Glutamatergic neuron (in vitro differentiated cells): ENCODE measurements at regions not wholly inside any gene's neighbourhood (a gene's known extent, or its start where the extent isn't known, plus 50 kb on each side); places are given as distances from the start of the nearest gene placed in this dataset.

ENCODE experiments used
- DNase-seq: peaks from one replicate; pipeline ENCODE4 v3.0.0; 2022
- H3K27ac Mint-ChIP-seq: one replicate; pipeline ENCODE4 v1.8.0; 2020; ENCODE audit warnings: mild to moderate bottlenecking, mixed read lengths, inconsistent platforms; ENCODE audit not compliant: unreplicated experiment
- H3K27me3 Mint-ChIP-seq: one replicate; pipeline ENCODE4 v1.8.0; 2020; ENCODE audit warnings: mild to moderate bottlenecking, moderate library complexity, mixed read lengths, inconsistent platforms; ENCODE audit not compliant: unreplicated experiment
- H3K36me3 Mint-ChIP-seq: one replicate; pipeline ENCODE4 v1.8.0; 2020; ENCODE audit warnings: mild to moderate bottlenecking, mixed read lengths, inconsistent platforms; ENCODE audit not compliant: unreplicated experiment
- H3K4me1 Mint-ChIP-seq: one replicate; pipeline ENCODE4 v1.8.0; 2020; ENCODE audit warnings: mild to moderate bottlenecking, low read depth, mixed read lengths, inconsistent platforms; ENCODE audit not compliant: unreplicated experiment
- H3K4me3 Mint-ChIP-seq: one replicate; pipeline ENCODE4 v1.8.0; 2020; ENCODE audit warnings: mild to moderate bottlenecking, mixed read lengths, inconsistent platforms; ENCODE audit not compliant: unreplicated experiment
- H3K9me3 Mint-ChIP-seq: one replicate; pipeline ENCODE4 v1.8.0; 2020; ENCODE audit warnings: mild to moderate bottlenecking, moderate library complexity, mixed read lengths, inconsistent platforms; ENCODE audit not compliant: unreplicated experiment
- CTCF ChIP-seq: fragments of 200-600 bp; sonication (generic); IDR thresholded peaks from one replicate; pipeline ENCODE4 v1.5.0; 2021; ENCODE audit not compliant: partially characterized antibody, unreplicated experiment

GRCh38 chr2:188664416-188664815 lies 309.8 kb upstream of the COL3A1 start:
- no peaks in the 10 kb centered on the region for H3K9me3 Mint-ChIP-seq
- no peak for TF ChIP-seq CTCF
- no peak overlapping the region for H3K27ac Mint-ChIP-seq
- no peaks in the 10 kb centered on the region for H3K36me3 Mint-ChIP-seq
- no peaks in the 10 kb centered on the region for H3K27me3 Mint-ChIP-seq
- H3K4me1 Mint-ChIP-seq: no peaks in the 10 kb centered on the region
- DNase-seq: no peak
- H3K4me3 Mint-ChIP-seq: no peak overlapping the region

- DNase-seq: no peak
- no peaks in the 10 kb centered on the region for H3K36me3 Mint-ChIP-seq
- no peaks in the 10 kb centered on the region for H3K4me1 Mint-ChIP-seq
- no peak overlapping the region for H3K4me3 Mint-ChIP-seq
- H3K9me3 Mint-ChIP-seq: no peaks in the 10 kb centered on the region
- no peak overlapping the region for H3K27ac Mint-ChIP-seq
- no peaks in the 10 kb centered on the region for H3K27me3 Mint-ChIP-seq
- no peak for TF ChIP-seq CTCF
Observed at GRCh38 chr2:188664951-188665595, 309.1 kb upstream of the COL3A1 start.

- no peak for DNase-seq
- TF ChIP-seq CTCF: no peak
- no peaks in the 10 kb centered on the region for H3K4me1 Mint-ChIP-seq
- H3K36me3 Mint-ChIP-seq: no peaks in the 10 kb centered on the region
- H3K4me3 Mint-ChIP-seq: no peak overlapping the region
- no peak overlapping the region for H3K27ac Mint-ChIP-seq
- H3K27me3 Mint-ChIP-seq: no peaks in the 10 kb centered on the region
- H3K9me3 Mint-ChIP-seq: no peaks in the 10 kb centered on the region
Observed at GRCh38 chr2:188665727-188666304, 308.4 kb upstream of the COL3A1 start.

GRCh38 chr2:188666503-188666902 lies 307.7 kb upstream of the COL3A1 start:
- Mint-ChIP-seq H3K4me3 (no peak overlapping the region), H3K9me3 (no peaks in the 10 kb centered on the region), H3K27ac (no peak overlapping the region), H3K4me1 (no peaks in the 10 kb centered on the region), H3K27me3 (no peaks in the 10 kb centered on the region), H3K36me3 (no peaks in the 10 kb centered on the region)
- no peak for TF ChIP-seq CTCF
- DNase-seq: no peak

- Mint-ChIP-seq H3K27me3 (no peaks in the 10 kb centered on the region), H3K4me1 (no peaks in the 10 kb centered on the region), H3K4me3 (no peak overlapping the region), H3K27ac (no peak overlapping the region), H3K9me3 (no peaks in the 10 kb centered on the region), H3K36me3 (no peaks in the 10 kb centered on the region)
- no peak for TF ChIP-seq CTCF
- DNase-seq: no peak
Observed at GRCh38 chr2:188668017-188668680, 306.0 kb upstream of the COL3A1 start.
